HG03175 (cell line): ENCODE measurements at regions not wholly inside any gene's neighbourhood (a gene's known extent, or its start where the extent isn't known, plus 50 kb on each side); places are given as distances from the start of the nearest gene placed in this dataset.
"Not testable (repeated sequence)": the region's sequence is repeated elsewhere in the genome, so short reads cannot be mapped to it uniquely, and the experiment has no call there.

Experiments
- ATAC-seq: cut with Tn5 transposase; IDR thresholded peaks from one replicate; pipeline ENCODE4 v1.9.1; 2021; ENCODE audit warnings: mild to moderate bottlenecking, moderate library complexity; ENCODE audit not compliant: unreplicated experiment

GRCh38 chr1:143702739-143703138 lies 269.0 kb downstream of the FAM72C start:
- not testable (repeated sequence) for ATAC-seq

- no peak for ATAC-seq
Measured at GRCh38 chr1:143699731-143700130, 272.1 kb downstream of the FAM72C start.

- no peak for ATAC-seq
Measured at GRCh38 chr1:143699115-143699514, 272.7 kb downstream of the FAM72C start.

GRCh38 chr1:143698016-143698415 lies 273.8 kb downstream of the FAM72C start:
- no peak for ATAC-seq

GRCh38 chr1:143694085-143694484 lies 277.7 kb downstream of the FAM72C start:
- ATAC-seq, result no peak

- no peak for ATAC-seq
Measured at GRCh38 chr1:143691971-143692529, 279.7 kb downstream of the FAM72C start.

- no peak for ATAC-seq
Measured at GRCh38 chr1:143691400-143691891, 280.3 kb downstream of the FAM72C start.

GRCh38 chr1:143689781-143690180 lies 282.0 kb downstream of the FAM72C start:
- no peak for ATAC-seq

GRCh38 chr1:143680304-143680703 lies 291.5 kb downstream of the FAM72C start:
- no peak for ATAC-seq

- ATAC-seq, result no peak
Measured at GRCh38 chr1:143672983-143673382, 298.8 kb downstream of the FAM72C start.

GRCh38 chr1:143667730-143668129 lies 304.1 kb downstream of the FAM72C start:
- no peak for ATAC-seq

- ATAC-seq, result no peak
Measured at GRCh38 chr1:143666851-143667250, 304.9 kb downstream of the FAM72C start.

GRCh38 chr1:143665606-143666005 lies 306.2 kb downstream of the FAM72C start:
- ATAC-seq, result no peak

GRCh38 chr1:143663056-143663455 lies 308.7 kb downstream of the FAM72C start:
- ATAC-seq, result not testable (repeated sequence)

- ATAC-seq, result no peak
Measured at GRCh38 chr1:143661418-143662101, 310.2 kb downstream of the FAM72C start.

GRCh38 chr1:143660354-143660941 lies 311.3 kb downstream of the FAM72C start:
- ATAC-seq, result no peak

GRCh38 chr1:143653429-143653802 lies 318.4 kb downstream of the FAM72C start:
- ATAC-seq, result no peak

GRCh38 chr1:143652744-143653428 lies 318.9 kb downstream of the FAM72C start:
- ATAC-seq, result no peak

GRCh38 chr1:143652187-143652586 lies 319.6 kb downstream of the FAM72C start:
- ATAC-seq, result no peak

GRCh38 chr1:143651350-143651992 lies 320.3 kb downstream of the FAM72C start:
- no peak for ATAC-seq

- ATAC-seq, result not testable (repeated sequence)
Measured at GRCh38 chr1:143644035-143644434, 327.8 kb downstream of the FAM72C start.
